NT2/D1 (cell line): ENCODE measurements at regions not wholly inside any gene's neighbourhood (a gene's known extent, or its start where the extent isn't known, plus 50 kb on each side); places are given as distances from the start of the nearest gene placed in this dataset.

ENCODE experiments used
- SUZ12 ChIP-seq: IDR thresholded peaks from 2 replicates; pipeline ENCODE4 v1.6.1; 2011; ENCODE audit not compliant: insufficient read length, insufficient read depth; ENCODE audit errors: extremely low read depth
- YY1 ChIP-seq: IDR thresholded peaks from 2 replicates; pipeline ENCODE4 v1.6.1; 2011; ENCODE audit not compliant: insufficient read length, insufficient read depth
- ZNF274 ChIP-seq: IDR thresholded peaks from 2 replicates; pipeline ENCODE4 v1.6.1; 2011; ENCODE audit warnings: mild to moderate bottlenecking, low read depth, low read length

DNA sequence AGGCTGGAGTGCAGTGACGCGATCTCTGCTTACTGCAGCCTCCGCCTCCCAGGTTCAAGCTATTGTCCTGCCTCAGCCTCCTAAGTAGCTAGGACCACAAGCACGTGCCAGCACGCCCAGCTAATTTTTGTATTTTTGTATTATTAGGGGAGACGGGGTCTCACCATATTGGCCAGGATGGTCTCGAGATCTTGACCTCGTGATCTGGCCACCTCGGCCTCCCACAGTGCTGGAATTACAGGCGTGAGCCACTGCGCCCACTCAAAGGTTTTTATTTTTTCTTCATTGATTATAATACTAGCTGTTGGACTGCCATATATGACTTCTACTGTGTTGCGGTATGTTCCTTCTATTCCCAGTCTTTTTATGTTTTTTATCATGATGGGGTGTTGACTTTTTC lies 569.7 kb upstream of the SLITRK6 start:
- TF ChIP-seq YY1: no peak
- TF ChIP-seq ZNF274: no peak
- no peak for TF ChIP-seq SUZ12
